Lower leg skin (tissue), 3 donors: ENCODE measurements at regions not wholly inside any gene's neighbourhood (a gene's known extent, or its start where the extent isn't known, plus 50 kb on each side); places are given as distances from the start of the nearest gene placed in this dataset.

ENCODE experiments used
- CTCF ChIP-seq, 3 donors: fragments of 450-650 bp; IDR thresholded peaks; one replicate each; pipeline ENCODE4 v1.5.1; 2016; ENCODE audit warnings: antibody characterized with exemption in 3 of 3, mild to moderate bottlenecking in 3 of 3, moderate library complexity in 2 of 3
- POLR2A ChIP-seq, 2 donors: fragments of 450-650 bp; IDR thresholded peaks; one replicate each; pipeline ENCODE4 v1.6.1; 2016 to 2017; ENCODE audit warnings: antibody characterized with exemption in 2 of 2, mild to moderate bottlenecking in 1 of 2, moderate library complexity in 1 of 2

GRCh38 chrX:95325185-95325584, 1359.5 kb upstream of the DIAPH2 start:
- TF ChIP-seq CTCF (IDR thresholded peaks at IDR 0.05) (no peak), POLR2A (IDR thresholded peaks at IDR 0.05) (no peak)
